Colonic mucosa (tissue), 4 donors: ENCODE measurements at regions not wholly inside any gene's neighbourhood (a gene's known extent, or its start where the extent isn't known, plus 50 kb on each side); places are given as distances from the start of the nearest gene placed in this dataset.

Source experiments
- DNase-seq: peaks from one replicate; pipeline ENCODE4 v3.0.0-alpha.2; 2020
- H3K27ac ChIP-seq: fragments of 200-600 bp; one replicate; pipeline ENCODE4 v1.8.0; 2021
- H3K27me3 ChIP-seq: fragments of 200-600 bp; one replicate; pipeline ENCODE4 v1.8.0; 2021
- H3K36me3 ChIP-seq: fragments of 200-600 bp; one replicate; pipeline ENCODE4 v1.8.0; 2021
- H3K4me1 ChIP-seq: fragments of 200-600 bp; one replicate; pipeline ENCODE4 v1.8.0; 2021; ENCODE audit warnings: mild to moderate bottlenecking
- H3K4me3 ChIP-seq: fragments of 200-600 bp; one replicate; pipeline ENCODE4 v1.8.0; 2021
- H3K9ac ChIP-seq, 2 donors: one replicate each; pipeline ENCODE4 v1.7.0; 2013; ENCODE audit warnings: control low read depth in 2 of 2, low read depth in 2 of 2, low read length in 2 of 2
- H3K9me3 ChIP-seq: fragments of 200-600 bp; one replicate; pipeline ENCODE4 v1.8.0; 2021
- CTCF ChIP-seq: fragments of 200-600 bp; IDR thresholded peaks from one replicate; pipeline ENCODE4 v1.8.0; 2022; ENCODE audit warnings: antibody characterized with exemption, mild to moderate bottlenecking
- intact Hi-C: fragments of 100-400 bp; cut with DNase I; formaldehyde crosslinking; loops from one replicate; pipeline ENCODE4 v1.14.1; 2022
- donor health status: healthy.
- donor health status: DM: no; HTN: no; CAD: no.
- donor health status: DM: no; HTN: no; CAD: no.

- Histone ChIP-seq H3K4me3 (no peak overlapping the region), H3K36me3 (no peaks in the 10 kb centered on the region), H3K4me1 (no peaks in the 10 kb centered on the region), H3K9ac (no peak overlapping the region), H3K27ac (no peak overlapping the region), H3K27me3 (no peaks in the 10 kb centered on the region), H3K9me3 (peaks cover 4% of the 10 kb centered on the region)
- intact Hi-C loops, result no loop called here
- no peak for TF ChIP-seq CTCF
- DNase-seq, result no peak
Measured at GRCh38 chr18:4823091-4823490, 368.0 kb upstream of the DLGAP1 start.

- no peak for DNase-seq
- Histone ChIP-seq H3K27ac (no peak overlapping the region), H3K4me1 (no peaks in the 10 kb centered on the region), H3K4me3 (no peak overlapping the region), H3K9ac (no peak overlapping the region), H3K36me3 (no peaks in the 10 kb centered on the region), H3K27me3 (no peaks in the 10 kb centered on the region), H3K9me3 (peaks cover 4% of the 10 kb centered on the region)
- TF ChIP-seq CTCF, result no peak
- intact Hi-C loops, result no loop called here
Measured at GRCh38 chr18:4821801-4822200, 366.7 kb upstream of the DLGAP1 start.

- DNase-seq, result no peak
- Histone ChIP-seq H3K4me3 (no peak overlapping the region), H3K9me3 (peaks cover 4% of the 10 kb centered on the region), H3K9ac (no peak overlapping the region), H3K27me3 (no peaks in the 10 kb centered on the region), H3K36me3 (no peaks in the 10 kb centered on the region), H3K4me1 (no peaks in the 10 kb centered on the region), H3K27ac (no peak overlapping the region)
- intact Hi-C loops, result no loop called here
- no peak for TF ChIP-seq CTCF
Measured at GRCh38 chr18:4817665-4818064, 362.6 kb upstream of the DLGAP1 start.

DNA sequence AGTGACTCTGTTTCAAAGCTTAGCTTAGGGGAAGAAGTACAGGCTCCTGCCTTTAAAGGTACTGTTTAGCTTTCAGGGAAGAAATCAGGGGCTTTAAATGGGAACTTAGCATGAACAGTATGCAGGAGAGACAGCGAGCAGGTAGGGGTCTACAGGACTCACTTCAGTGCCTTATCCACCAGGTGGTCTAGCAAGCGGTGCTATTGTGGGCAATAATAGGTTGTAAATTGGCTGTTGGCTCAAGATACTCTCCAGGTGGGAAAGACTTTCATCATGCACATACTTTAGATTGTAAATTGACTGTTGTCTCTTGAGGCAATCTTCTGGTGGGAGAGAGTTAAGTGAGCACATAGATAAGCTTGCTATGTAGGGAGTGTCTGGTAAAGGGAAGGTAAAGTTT is 358.6 kb upstream of the DLGAP1 start:
- Histone ChIP-seq H3K9ac (no peak overlapping the region), H3K27ac (no peak overlapping the region), H3K4me1 (no peaks in the 10 kb centered on the region), H3K27me3 (no peaks in the 10 kb centered on the region), H3K4me3 (no peak overlapping the region), H3K9me3 (peaks cover 2% of the 10 kb centered on the region), H3K36me3 (no peaks in the 10 kb centered on the region)
- intact Hi-C loops, result no loop called here
- TF ChIP-seq CTCF, result no peak
- DNase-seq, result no peak

DNA sequence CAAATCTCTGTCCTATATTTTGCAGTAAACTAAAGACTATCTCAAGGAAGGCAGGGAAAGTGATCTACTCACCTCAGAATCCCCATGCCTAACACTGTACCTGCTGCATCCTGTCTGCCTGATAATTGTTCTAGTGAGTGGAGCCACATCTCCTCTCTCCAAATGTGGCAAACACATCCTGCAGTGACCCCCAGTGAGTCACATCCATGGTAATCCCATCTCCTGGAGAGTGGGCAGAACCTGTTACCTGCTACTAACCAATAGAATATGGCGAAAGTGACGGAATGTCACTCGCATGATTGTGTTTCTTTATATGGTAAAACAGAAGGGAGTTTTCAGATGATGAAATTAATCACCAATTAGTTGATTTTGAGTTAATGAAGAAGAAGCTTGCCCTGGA is 353.8 kb upstream of the DLGAP1 start:
- Histone ChIP-seq H3K9me3 (no peaks in the 10 kb centered on the region), H3K27me3 (no peaks in the 10 kb centered on the region), H3K36me3 (no peaks in the 10 kb centered on the region), H3K4me3 (no peak overlapping the region), H3K9ac (no peak overlapping the region), H3K4me1 (no peaks in the 10 kb centered on the region), H3K27ac (no peak overlapping the region)
- no peak for TF ChIP-seq CTCF
- intact Hi-C loops, result no loop called here
- DNase-seq, result no peak
